Stimulated activated CD8-positive, alpha-beta memory T cell treated with anti-CD3 and anti-CD28 coated beads, Interleukin-12 subunit alpha, Interleukin-12 subunit beta, amount 100 ng/mL, for 1 hour (primary cell): ENCODE measurements at regions not wholly inside any gene's neighbourhood (a gene's known extent, or its start where the extent isn't known, plus 50 kb on each side); places are given as distances from the start of the nearest gene placed in this dataset.

Experiments
- DNase-seq: peaks from one replicate; pipeline ENCODE4 v3.0.0-alpha.2; 2020; ENCODE audit warnings: low read depth

GRCh38 chr2:160876029-160876428 lies 284.2 kb upstream of the TANK start:
- DNase-seq: no peak

GRCh38 chr2:160876765-160877164 lies 283.5 kb upstream of the TANK start:
- DNase-seq: no peak

- no peak for DNase-seq
These were observed 281.6 kb upstream of the TANK start for GRCh38 chr2:160878618-160879017.

GRCh38 chr2:160882906-160883305 lies 277.3 kb upstream of the TANK start:
- no peak for DNase-seq

GRCh38 chr2:160884056-160884455 lies 276.2 kb upstream of the TANK start:
- DNase-seq: no peak

GRCh38 chr2:160889439-160890170 lies 270.6 kb upstream of the TANK start:
- no peak for DNase-seq

GRCh38 chr2:160890667-160891352 lies 269.4 kb upstream of the TANK start:
- DNase-seq: no peak

GRCh38 chr2:160891353-160891740 lies 268.9 kb upstream of the TANK start:
- no peak for DNase-seq

- no peak for DNase-seq
These were observed 268.0 kb upstream of the TANK start for GRCh38 chr2:160892204-160892603.

GRCh38 chr2:160893581-160893980 lies 266.6 kb upstream of the TANK start:
- no peak for DNase-seq

GRCh38 chr2:160898581-160899307 lies 261.5 kb upstream of the TANK start:
- no peak for DNase-seq

- DNase-seq: no peak
These were observed 258.6 kb upstream of the TANK start for GRCh38 chr2:160901613-160902012.

GRCh38 chr2:160905862-160906261 lies 254.4 kb upstream of the TANK start:
- no peak for DNase-seq

- no peak for DNase-seq
These were observed 253.3 kb upstream of the TANK start for GRCh38 chr2:160906878-160907277.

- no peak for DNase-seq
These were observed 252.5 kb upstream of the TANK start for GRCh38 chr2:160907738-160908137.

- no peak for DNase-seq
These were observed 252.1 kb upstream of the TANK start for GRCh38 chr2:160908157-160908556.

- no peak for DNase-seq
These were observed 250.4 kb upstream of the TANK start for GRCh38 chr2:160909781-160910242.

- no peak for DNase-seq
These were observed 249.5 kb upstream of the TANK start for GRCh38 chr2:160910681-160911080.

GRCh38 chr2:160911258-160911657 lies 249.0 kb upstream of the TANK start:
- DNase-seq: no peak

GRCh38 chr2:160912276-160912675 lies 248.0 kb upstream of the TANK start:
- no peak for DNase-seq

- DNase-seq: no peak
These were observed 246.9 kb upstream of the TANK start for GRCh38 chr2:160913323-160913722.

- DNase-seq: no peak
These were observed 246.0 kb upstream of the TANK start for GRCh38 chr2:160914217-160914616.

- no peak for DNase-seq
These were observed 243.9 kb upstream of the TANK start for GRCh38 chr2:160916300-160916699.
